Effector CD4-positive, alpha-beta T cell (primary cell): ENCODE measurements at regions not wholly inside any gene's neighbourhood (a gene's known extent, or its start where the extent isn't known, plus 50 kb on each side); places are given as distances from the start of the nearest gene placed in this dataset.
"Not testable (repeated sequence)": the region's sequence is repeated elsewhere in the genome, so short reads cannot be mapped to it uniquely, and the experiment has no call there.

Experiments used
- DNase-seq: peaks from one replicate; pipeline ENCODE4 v3.0.0-alpha.2; 2020

GRCh38 chr19:28585796-28586195, 627.2 kb downstream of the UQCRFS1 start:
- no peak for DNase-seq

DNA sequence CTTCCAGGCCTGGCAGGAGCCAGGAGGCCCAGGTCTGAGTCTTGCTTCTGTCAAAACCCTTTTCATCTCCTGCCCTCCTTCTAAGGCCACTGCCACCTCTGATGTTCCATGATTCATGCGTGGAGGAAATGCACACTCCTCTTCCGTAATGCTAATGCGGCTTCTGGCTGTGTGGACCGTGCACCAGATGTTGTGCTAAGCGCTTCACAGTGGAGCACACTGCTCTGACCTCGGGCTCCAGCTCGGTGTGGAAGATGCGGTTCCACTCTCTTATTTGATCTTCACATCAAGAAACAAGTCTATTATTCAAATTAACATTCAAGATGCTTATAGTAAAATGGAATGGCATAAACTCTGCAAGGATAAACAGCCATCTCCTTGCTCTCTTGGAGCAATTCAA, 629.2 kb downstream of the UQCRFS1 start:
- no peak for DNase-seq

- no peak for DNase-seq
Measured at GRCh38 chr19:28583242-28583641, 629.7 kb downstream of the UQCRFS1 start.

- no peak for DNase-seq
Measured at GRCh38 chr19:28582796-28583195, 630.2 kb downstream of the UQCRFS1 start.

GRCh38 chr19:28582344-28582743, 630.6 kb downstream of the UQCRFS1 start:
- DNase-seq: no peak

- no peak for DNase-seq
Measured at GRCh38 chr19:28581468-28581770, 631.5 kb downstream of the UQCRFS1 start.

DNA sequence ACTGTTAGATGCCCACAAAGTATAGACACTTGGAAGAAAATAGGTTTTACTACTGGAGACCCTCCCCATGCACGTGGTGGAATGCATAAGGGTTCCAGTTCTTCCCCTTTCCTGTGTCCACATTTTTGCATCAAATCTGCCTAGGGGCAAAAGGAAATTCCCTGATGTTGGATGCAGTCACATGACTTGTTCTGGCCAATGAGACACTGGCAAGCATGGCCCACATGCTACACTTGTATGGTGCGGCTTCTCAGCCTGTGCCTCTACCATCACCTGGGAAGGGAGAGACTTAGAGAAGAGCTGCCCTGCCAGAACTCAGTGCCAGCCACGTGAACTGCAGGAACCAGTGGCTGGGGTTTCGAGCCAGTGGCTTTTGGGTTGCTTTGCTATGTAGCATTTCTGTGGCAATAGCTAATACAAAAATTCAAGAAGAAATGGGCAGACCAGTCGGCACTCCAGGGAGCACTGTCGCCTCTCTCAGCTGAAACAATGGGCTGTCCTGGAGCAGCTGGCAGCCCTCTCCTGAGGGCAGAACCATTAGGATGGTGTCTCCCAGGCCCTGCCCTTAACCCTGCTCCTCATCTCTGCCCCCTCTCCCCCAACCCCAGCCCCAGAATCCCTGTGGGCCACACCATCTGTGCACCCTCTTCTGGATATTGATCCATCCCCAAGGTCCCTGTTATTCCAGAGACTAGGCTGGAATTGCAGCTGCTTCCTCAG, 634.0 kb downstream of the UQCRFS1 start:
- no peak for DNase-seq

- DNase-seq: no peak
Measured at GRCh38 chr19:28578208-28578607, 634.7 kb downstream of the UQCRFS1 start.

GRCh38 chr19:28577666-28578065, 635.3 kb downstream of the UQCRFS1 start:
- DNase-seq: no peak

DNA sequence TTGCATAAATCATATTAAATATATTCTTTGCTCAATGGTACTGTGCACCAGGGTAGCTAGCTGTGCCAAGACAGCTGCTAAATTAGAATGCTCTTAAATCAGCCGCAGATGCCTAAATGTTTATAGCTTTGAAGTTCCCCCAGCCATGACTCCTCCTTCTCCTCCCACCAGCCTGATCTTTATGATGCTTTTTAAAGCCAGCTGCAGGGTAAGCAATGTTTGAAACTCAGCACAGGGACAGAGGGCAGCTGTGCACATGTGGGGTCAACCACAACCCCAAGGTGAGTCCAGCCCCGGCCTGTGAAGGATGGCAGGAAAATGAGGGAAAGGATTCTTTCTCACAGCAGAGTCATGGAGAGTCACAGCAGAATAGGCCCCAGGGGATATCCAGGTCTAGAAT, 635.7 kb downstream of the UQCRFS1 start:
- DNase-seq: no peak

DNA sequence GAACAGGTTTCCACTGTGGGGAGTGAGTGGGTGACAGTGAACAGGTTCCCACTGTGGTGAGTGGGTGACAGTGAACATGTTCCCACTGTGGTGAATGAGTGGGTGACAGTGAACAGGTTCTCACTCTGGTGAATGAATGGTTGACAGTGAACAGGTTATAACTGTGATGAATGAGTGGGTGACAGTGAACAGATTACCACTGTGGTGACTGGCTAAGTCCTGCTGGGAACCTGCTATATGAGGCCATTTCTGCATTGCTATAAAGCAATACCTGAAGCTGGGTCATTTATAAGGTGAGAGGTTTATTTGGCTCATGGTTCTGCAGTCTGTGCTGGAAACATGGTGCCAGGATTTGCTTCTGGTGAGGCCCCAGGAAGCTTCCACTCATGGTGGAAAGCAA, 637.1 kb downstream of the UQCRFS1 start:
- no peak for DNase-seq

DNA sequence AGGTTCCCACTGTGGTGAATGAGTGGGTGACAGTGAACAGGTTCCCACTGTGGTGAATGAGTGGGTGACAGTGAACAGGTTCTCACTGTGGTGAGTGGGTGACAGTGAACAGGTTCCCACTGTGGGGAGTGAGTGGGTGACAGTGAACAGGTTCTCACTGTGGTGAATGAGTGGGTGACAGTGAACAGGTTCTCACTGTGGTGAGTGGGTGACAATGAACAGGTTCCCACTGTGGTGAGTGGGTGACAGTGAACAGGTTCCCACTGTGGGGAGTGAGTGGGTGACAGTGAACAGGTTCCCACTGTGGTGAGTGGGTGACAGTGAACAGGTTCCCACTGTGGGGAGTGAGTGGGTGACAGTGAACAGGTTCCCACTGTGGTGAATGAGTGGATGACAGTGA, 637.6 kb downstream of the UQCRFS1 start:
- not testable (repeated sequence) for DNase-seq

GRCh38 chr19:28574212-28574611, 638.7 kb downstream of the UQCRFS1 start:
- no peak for DNase-seq

- no peak for DNase-seq
Measured at GRCh38 chr19:28569132-28570131, 643.5 kb downstream of the UQCRFS1 start.

GRCh38 chr19:28567834-28568233, 645.1 kb downstream of the UQCRFS1 start:
- DNase-seq: no peak

DNA sequence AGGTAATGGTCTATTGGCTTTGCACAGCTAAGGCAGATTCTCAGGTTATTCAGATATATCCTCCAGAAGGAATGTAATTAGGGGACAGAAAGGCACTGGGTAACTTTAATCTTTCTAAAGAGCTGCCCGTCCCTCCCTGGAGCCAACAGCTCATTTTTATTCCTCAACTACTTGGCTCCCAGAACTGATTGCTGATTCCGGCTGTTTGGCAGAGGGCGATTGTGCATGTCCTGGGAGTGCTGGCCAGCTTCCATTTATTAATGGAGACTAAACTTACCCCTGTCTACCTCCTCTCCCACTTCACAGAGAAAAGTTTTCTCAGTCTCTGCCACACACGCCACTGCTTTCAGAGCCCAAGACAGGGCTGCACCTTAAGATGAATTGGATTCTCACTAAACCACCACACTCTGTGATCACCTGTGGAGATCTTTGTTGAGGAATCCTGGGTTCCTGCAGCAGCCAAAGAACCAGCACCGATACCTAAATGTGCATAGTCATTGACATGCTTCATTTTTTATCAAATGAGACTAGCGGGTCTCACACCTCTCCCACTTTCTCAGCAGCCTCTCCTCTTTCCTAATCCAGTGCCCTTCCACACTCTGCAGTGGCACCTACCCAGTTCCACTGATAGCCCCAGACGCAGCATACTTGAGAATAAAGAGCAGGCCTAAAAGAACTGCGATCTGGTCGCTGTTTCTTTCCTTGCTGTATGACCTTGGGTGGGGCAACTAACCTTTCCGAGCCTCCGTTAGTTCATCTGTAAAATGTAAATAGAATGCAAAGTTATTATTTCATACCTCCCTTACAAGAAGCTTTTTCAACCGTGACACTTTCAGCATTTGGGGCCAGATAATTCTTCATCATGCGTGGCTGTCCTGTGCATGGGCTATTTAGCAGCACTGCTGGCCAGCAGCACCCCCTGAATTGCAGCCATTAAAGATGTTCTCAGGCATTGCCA, 648.7 kb downstream of the UQCRFS1 start:
- no peak for DNase-seq

GRCh38 chr19:28560786-28561185, 652.2 kb downstream of the UQCRFS1 start:
- no peak for DNase-seq

- no peak for DNase-seq
Measured at GRCh38 chr19:28558783-28559182, 654.2 kb downstream of the UQCRFS1 start.

- DNase-seq: no peak
Measured at GRCh38 chr19:28556371-28556770, 656.6 kb downstream of the UQCRFS1 start.

DNA sequence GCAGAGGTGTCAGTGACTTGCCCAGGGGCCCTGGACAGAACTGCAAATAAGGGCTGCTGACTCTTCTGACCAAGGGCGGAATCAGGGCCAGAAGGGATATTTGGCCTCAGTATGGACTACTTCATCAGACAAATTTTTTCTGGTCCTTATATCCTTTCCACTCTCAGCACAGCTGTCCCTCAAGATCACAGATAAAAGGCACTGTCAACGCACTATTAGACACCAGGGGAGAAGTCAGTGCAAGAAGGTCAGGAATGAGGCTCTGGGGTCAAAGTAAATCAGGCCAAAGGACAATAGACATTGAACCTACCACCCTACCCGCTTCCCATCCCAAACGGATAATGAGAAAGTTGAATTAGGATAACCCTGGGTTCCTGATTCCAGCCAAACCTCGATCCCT, 657.6 kb downstream of the UQCRFS1 start:
- DNase-seq: no peak

DNA sequence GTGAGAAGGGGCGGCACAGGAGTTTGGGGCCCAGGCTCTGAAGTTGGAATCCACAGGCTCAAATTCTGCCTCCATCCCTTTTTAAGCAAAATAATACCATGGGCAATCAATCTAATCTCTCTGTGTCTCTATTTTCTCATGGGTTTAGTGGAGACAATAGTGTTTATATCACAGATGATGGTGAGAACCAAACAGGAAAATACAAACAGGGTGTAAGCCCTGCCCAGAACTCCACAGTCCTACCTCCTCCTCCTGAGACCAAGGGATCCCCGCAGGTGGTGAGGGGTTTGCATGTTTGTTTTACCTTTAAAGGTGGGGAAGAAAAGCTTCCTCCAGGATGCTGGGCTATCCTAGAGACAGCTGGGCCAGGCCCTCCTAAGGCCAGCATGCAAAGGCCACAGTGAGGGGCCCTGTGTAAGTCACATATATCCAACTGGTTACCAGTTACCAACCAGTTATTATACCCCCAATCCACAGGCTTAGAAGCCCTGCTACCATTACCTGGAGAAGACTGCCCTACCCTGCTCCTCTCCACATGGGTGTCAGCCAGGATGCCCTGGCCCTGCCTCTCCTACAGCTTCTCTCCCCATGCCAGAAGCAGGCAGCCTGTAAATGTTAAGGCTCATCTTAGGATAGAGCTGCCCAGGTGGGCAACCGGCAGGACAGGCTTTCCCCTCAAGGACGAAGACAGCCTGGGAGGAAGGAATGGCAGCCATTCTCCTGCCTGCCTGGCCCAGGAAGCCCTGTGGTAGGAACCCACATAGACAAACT, 658.4 kb downstream of the UQCRFS1 start:
- DNase-seq: no peak

DNA sequence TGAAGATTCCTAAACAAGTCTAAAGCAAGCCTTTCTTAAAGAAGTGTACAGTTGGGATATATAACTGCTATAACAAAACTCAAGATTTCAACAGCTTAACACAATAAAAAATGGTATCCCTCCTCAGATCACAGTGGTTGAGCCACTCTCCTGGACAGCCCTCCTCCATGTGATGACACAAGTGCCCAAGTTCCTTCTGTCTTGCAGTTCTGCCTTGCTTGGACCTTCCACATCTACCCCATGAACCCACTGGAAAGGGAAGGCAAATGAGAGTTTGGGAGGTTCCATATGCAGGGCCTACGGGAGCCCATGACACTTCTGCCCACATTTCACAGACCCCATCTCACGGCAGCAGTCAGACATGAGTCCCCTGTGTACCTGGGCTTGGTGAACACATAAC, 659.2 kb downstream of the UQCRFS1 start:
- DNase-seq: no peak
